DMS 273 (cell line): ENCODE measurements at regions not wholly inside any gene's neighbourhood (a gene's known extent, or its start where the extent isn't known, plus 50 kb on each side); places are given as distances from the start of the nearest gene placed in this dataset.

Experiments
- DNase-seq: peaks from one replicate; lab custom pipeline; 2025; ENCODE audit not compliant: unreplicated experiment; lab: John Stamatoyannopoulos, UW

- DNase-seq = no peak
Measured at GRCh38 chr20:50400705-50401586, 109.2 kb upstream of the PTPN1 start.

- DNase-seq = no peak
Measured at GRCh38 chr20:50401587-50402418, 108.4 kb upstream of the PTPN1 start.

DNA sequence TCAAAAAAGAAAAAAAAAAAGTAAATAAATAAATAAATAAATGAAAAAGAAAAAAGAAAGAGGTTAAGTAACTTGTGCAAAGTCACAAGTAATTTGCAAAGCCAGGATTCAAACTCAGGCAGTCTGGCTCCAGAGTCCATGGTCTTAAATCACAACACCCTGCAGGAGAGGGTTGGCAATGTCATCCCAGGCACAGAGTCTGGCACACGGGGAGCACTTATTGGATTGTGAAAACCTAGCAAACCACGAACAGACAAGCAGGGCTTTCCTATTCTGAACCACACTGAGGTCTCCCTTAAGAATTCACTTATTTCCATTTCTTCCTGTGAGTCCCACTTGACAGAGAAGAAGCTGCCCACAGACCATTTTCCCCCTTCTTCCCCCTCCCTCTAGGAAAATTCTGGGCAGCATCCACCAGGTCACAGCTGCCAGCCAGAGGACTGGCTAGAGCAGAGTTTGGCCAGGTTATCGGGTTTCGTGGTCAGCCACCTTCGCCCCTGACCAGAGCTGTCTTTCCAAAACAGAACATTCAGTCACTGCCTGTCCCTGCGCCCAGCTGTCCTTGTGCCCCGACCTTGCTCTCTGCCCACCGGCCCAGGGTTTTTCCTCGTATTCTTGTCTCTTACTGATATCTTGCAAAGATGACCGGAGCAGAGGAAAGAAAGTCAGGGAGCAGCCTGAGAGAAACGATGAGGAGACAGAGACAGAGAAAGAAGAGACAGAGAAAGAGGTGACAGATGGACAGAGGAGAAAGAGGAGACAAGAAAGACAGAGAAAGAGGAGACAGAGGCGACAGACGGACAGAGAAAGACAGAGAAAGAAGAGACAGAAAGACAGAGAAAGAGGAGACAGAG is 106.4 kb upstream of the PTPN1 start:
- no peak for DNase-seq

GRCh38 chr20:50404419-50405234 is 105.6 kb upstream of the PTPN1 start:
- DNase-seq = no peak

- DNase-seq = no peak
Measured at GRCh38 chr20:50405235-50405914, 104.8 kb upstream of the PTPN1 start.

DNA sequence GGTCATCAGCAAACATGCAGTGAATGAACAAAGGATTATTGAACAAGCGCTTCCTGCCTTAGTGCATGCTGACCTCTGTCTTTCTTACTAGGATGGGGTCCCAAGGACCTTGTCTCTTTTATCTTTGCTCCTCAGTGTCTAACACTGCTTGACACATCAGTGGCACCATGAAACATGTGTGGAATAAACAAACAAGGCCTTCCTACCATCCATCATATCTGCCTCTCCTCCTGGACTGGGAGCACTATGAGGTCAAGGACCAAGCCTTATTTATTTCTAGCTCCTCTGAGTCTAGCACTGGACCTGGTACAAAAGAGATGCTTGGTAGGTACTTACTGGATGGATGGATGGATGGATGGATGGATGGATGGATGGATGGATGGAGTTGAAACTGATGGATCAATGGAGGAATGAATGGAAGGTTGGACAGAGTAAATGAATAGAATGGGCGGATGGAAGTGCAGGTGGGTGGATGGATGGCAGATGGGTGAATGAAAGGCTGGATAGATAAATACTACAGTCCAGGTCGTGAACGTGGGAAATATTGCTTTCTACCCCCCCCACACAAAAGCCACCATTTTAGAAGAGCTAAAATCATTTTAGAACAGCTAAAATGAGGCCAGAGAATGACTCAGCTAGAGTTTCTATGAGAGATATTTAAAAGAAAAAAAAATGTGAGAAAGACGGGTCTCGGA is 104.1 kb upstream of the PTPN1 start:
- DNase-seq = no peak

DNA sequence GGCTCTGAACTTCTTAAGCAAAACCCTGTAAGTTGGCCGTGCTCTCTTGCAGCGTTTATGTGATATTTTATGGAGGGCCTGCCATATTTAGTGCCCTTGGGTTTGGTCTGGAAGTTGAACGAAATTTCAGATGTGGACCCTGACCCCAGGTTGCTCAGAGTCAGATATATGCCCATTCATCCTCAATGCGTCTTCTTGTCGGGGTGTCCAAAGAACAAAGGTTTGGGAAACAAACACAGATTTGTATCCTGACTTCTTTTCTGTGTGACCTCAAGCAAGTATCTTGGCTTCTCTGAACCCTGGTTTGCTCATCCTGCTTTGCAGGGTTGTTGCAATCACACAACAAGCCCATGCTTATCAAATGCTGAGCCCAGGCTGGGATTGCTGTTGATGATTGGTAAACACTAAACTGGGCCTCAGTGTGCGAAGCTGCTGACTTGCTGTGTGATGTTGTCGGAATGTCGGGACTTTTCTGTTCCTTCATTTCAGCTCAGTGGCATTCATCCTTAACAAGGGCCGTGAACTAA is 103.5 kb upstream of the PTPN1 start:
- no peak for DNase-seq

DNA sequence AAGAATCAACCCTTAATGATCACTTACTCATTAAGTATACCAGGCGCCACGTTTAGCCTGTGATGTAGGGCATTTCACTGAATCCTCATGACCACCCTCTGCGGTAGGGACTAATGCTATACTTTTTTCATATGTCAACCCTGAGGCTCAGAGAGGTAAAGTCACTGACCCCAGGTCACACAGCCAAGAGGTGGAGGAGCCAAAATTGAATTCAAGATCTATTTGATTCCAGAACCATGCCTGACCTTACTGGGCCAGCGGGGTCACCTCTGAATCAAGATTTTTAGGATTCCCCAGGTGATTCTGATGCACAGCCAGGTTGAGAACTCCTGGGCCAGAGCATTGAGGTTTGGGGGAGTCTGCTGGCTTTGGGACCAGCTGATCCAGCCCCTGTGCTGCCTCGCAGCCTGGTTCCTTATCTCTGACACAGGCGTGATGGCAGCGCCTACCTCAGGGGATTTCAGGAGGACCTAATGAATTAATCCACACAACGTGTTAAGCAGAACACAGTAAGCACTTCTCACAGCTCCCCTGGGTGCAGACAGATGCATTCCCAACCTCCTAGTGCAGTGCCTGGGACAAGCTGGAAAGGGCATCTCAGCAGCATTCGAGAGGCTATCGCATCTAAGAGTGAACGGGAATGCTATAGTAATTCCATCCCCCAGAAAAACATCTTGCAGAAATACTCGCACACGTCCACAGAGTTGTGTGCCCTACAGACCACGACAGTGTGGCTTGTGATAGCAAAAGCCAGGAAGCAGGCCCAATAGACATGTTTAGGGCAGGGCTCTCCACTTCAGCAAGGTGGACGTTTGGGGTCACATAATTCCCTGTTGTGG is 101.4 kb upstream of the PTPN1 start:
- no peak for DNase-seq

DNA sequence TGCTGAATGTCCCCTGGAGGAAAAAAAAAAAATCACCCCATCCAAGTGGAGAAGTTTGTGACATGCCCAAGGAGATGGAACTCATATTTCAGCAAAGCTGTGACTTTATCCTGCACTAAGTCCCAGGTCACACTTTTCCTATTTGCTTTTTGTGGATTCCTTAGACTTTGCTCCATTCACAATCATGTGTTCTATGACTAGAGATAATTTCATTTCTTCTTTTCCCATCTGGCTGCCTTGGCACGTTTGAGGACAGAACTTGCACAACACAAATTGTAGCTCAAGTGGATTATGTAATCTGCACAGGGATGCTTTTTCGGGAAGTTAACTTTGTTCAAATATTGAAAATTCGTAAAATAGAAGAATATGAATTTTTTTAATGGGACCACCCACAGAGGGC is 100.7 kb upstream of the PTPN1 start:
- DNase-seq = no peak

GRCh38 chr20:50410343-50410742 is 99.8 kb upstream of the PTPN1 start:
- DNase-seq = no peak

DNA sequence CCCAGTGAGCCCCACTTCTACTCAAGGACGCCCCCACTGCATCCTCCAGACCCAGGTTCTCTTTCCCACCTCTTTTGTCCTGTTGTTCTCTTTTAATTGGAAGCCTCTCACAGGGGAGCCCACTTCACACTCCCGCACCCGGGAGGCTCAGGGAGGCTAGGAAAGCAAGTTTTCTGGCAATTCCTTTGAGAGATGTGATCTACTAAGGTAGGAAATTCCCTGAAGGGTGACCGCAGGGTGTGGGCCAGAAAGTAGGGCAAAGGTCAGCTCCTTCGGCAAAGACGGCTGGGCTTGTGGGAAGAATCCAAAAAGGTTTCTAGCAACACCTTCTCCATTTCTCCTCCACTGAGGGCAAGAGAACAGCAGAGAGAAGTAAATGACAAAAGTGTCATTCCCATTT is 98.1 kb upstream of the PTPN1 start:
- DNase-seq = no peak

GRCh38 chr20:50412499-50412898 is 97.7 kb upstream of the PTPN1 start:
- no peak for DNase-seq

DNA sequence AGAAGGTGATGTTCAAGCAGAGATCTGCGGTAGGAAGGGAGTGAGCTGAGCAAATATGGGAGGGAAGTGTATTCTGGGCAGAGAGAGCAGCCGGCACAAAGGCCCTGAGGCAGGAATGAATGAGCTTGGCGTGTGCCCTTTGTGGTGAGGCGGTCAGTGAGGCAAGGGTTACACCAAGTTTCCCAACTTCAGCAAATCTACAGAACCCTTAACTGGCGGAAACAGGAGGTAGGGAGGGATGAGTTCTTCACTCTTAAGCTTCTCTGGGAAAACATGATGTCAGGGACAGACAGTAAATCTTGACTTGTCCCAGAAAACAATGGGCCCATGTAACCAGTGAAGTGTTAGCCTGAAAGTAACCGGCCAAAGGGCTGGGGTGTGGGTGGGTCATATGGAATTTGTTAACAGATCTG is 97.1 kb upstream of the PTPN1 start:
- DNase-seq = no peak

DNA sequence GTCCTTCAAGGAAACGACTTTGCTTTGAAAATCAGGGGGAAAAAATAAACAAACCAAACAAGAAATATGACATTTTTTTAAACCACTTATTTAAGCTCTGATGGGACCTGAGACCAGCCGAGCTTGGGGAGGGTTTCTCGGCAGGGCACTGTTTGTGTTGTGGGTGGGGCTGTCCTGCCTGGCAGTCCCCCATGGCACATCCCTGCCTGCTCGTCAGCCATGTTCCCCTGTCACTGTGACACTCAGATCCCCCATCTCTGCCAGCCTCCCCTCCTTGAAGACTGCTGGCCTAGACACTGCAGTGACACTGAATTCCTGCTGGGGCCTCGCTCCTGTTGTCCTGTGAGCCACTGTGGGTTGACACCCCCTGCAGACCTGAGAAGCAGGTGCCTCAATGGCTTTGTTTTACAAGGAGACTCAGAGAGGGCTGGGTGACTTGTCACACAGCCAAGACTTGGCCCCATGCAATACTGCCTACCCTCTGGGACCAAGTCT is 95.1 kb upstream of the PTPN1 start:
- no peak for DNase-seq

DNA sequence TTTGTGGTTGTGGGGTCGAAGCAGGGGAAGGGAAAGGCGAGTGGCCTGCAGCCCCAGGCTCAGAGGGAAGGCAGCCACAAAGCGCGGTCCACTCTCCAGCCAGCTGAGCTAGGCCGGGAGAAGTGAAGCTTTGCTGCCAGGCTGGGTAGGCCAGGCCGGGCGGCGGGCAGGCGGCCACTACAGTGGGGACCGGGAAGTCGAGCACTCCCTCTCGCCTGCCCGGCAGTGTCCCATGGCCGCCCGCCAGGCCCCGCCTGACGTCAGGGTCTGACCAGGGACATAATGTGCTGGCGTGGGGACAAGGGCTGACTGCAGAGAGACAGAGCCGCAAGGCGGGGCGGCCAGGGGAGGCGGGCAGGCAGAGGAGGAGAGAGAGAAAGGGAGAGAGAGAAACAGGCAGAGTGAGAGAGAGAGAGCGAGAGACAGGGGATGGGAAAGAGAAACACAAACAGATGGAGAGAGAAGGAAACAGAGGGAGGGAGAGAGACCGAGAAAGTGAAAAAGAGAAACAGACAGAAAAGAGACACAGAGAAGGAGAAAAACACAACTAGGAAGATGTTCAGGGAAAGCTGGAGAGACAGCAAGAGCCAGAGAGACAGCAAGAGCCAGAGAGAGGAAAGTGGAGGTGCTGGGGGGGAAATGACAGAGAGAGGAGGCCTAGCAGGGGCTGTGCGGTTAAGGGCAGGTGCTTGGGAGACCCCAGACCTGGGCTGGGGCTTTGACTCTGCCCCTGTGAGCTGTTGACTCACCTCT is 94.5 kb upstream of the PTPN1 start:
- DNase-seq = no peak

GRCh38 chr20:50416269-50417022 is 93.7 kb upstream of the PTPN1 start:
- no peak for DNase-seq

DNA sequence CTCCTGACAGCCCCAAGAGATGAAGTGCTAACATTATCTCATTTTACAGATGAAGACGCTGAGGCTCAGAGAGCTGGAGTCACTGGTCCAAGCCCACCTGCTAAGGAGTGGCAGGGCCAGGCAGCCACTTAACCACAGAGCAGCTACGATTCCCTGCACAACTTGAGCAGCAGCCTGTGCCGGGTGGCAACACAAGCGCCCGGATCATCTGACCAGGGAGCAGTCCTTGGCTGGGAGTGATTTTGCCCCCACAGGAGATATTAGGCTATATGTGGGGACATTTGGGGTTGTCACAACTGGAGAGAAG is 93.2 kb upstream of the PTPN1 start:
- no peak for DNase-seq
